BE2C (cell line): ENCODE measurements at regions not wholly inside any gene's neighbourhood (a gene's known extent, or its start where the extent isn't known, plus 50 kb on each side); places are given as distances from the start of the nearest gene placed in this dataset.

Experiments
- DNase-seq: peaks from one replicate; pipeline ENCODE4 v3.0.0-alpha.2; 2020
- H3K27me3 ChIP-seq: fragments of 250-450 bp; sonication (Bioruptor Pico); 2 replicates; pipeline ENCODE4 v1.5.1; 2020; ENCODE audit warnings: mild to moderate bottlenecking
- H3K36me3 ChIP-seq: fragments of 250-450 bp; sonication (Bioruptor Pico); 2 replicates; pipeline ENCODE4 v1.5.1; 2020; ENCODE audit warnings: mild to moderate bottlenecking
- H3K4me1 ChIP-seq: fragments of 250-450 bp; sonication (Bioruptor Pico); 2 replicates; pipeline ENCODE4 v1.5.1; 2020
- H3K4me3 ChIP-seq: 2 replicates; pipeline ENCODE4 v1.5.1; 2011; ENCODE audit warnings: low read depth, low read length
- H3K9me3 ChIP-seq: fragments of 250-450 bp; sonication (Bioruptor Pico); 2 replicates; pipeline ENCODE4 v1.5.1; 2020
- TF ChIP-seq, protein P1 (sequence below): IDR thresholded peaks from 2 replicates; pipeline ENCODE4 v1.5.1; 2012; ENCODE audit warnings: mild to moderate bottlenecking, low read depth, low read length

DNA sequence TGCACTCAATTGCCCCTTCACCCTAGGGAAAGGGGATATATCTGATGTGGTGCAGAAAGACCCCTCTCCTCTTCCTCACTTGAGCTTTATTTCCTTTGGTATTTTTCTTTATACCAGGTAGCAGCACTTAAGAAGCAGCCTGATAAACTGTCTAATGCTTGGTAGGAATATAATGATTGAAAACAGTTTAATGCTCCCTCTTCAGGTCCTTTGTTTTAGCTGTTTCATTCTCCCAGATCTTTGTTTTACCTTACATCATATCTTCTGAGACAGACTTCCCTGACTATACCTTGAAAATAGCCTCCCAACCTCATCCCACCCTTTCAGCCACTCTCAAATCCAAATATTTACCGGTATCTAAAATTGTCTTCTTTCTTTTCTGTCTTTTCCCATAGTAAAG is 87.9 kb downstream of the NUDT12 start:
- no peaks in the 10 kb centered on the region for H3K9me3 ChIP-seq
- DNase-seq: no peak
- H3K36me3 ChIP-seq: no peaks in the 10 kb centered on the region
- H3K4me3 ChIP-seq: no peak overlapping the region
- peaks cover 15% of the 10 kb centered on the region for H3K4me1 ChIP-seq
- TF ChIP-seq, protein P1, sequence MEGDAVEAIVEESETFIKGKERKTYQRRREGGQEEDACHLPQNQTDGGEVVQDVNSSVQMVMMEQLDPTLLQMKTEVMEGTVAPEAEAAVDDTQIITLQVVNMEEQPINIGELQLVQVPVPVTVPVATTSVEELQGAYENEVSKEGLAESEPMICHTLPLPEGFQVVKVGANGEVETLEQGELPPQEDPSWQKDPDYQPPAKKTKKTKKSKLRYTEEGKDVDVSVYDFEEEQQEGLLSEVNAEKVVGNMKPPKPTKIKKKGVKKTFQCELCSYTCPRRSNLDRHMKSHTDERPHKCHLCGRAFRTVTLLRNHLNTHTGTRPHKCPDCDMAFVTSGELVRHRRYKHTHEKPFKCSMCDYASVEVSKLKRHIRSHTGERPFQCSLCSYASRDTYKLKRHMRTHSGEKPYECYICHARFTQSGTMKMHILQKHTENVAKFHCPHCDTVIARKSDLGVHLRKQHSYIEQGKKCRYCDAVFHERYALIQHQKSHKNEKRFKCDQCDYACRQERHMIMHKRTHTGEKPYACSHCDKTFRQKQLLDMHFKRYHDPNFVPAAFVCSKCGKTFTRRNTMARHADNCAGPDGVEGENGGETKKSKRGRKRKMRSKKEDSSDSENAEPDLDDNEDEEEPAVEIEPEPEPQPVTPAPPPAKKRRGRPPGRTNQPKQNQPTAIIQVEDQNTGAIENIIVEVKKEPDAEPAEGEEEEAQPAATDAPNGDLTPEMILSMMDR: no peak
- no peaks in the 10 kb centered on the region for H3K27me3 ChIP-seq

GRCh38 chr5:103473725-103474124 is 88.9 kb downstream of the NUDT12 start:
- no peak overlapping the region for H3K4me3 ChIP-seq
- TF ChIP-seq, protein P1: no peak

DNA sequence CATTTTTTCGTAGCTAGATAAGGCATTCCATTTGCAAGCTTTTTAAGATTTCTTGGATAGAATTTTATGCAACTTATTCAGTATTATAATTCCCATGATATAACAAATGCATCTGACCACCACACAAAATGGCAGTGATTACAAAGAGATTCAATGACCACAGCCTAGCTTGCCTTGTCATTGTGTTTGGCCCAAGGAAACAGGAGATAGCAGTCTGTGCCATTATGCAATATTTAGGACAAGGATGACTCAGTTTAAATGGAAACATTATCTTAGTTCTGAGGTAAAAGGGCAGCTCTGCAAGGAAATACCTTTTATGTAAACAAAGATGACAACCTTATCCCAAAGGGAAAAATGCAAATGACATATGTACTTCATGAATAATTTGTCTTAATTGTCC is 89.8 kb downstream of the NUDT12 start:
- peaks cover 15% of the 10 kb centered on the region for H3K4me1 ChIP-seq
- no peaks in the 10 kb centered on the region for H3K36me3 ChIP-seq
- TF ChIP-seq, protein P1: no peak
- no peak for DNase-seq
- no peaks in the 10 kb centered on the region for H3K9me3 ChIP-seq
- no peak overlapping the region for H3K4me3 ChIP-seq
- H3K27me3 ChIP-seq: no peaks in the 10 kb centered on the region

More at GRCh38 chr5:103473725-103474124, 88.9 kb downstream of the NUDT12 start:
- Histone ChIP-seq H3K9me3 (no peaks in the 10 kb centered on the region), H3K36me3 (no peaks in the 10 kb centered on the region), H3K27me3 (no peaks in the 10 kb centered on the region), H3K4me1 (peaks cover 15% of the 10 kb centered on the region)
- DNase-seq: no peak

GRCh38 chr5:103472265-103472664 is 90.3 kb downstream of the NUDT12 start:
- TF ChIP-seq, protein P1: no peak
- no peak overlapping the region for H3K4me3 ChIP-seq
- no peaks in the 10 kb centered on the region for H3K27me3 ChIP-seq
- DNase-seq: no peak
- H3K4me1 ChIP-seq: peaks cover 15% of the 10 kb centered on the region
- no peaks in the 10 kb centered on the region for H3K9me3 ChIP-seq
- no peaks in the 10 kb centered on the region for H3K36me3 ChIP-seq

DNA sequence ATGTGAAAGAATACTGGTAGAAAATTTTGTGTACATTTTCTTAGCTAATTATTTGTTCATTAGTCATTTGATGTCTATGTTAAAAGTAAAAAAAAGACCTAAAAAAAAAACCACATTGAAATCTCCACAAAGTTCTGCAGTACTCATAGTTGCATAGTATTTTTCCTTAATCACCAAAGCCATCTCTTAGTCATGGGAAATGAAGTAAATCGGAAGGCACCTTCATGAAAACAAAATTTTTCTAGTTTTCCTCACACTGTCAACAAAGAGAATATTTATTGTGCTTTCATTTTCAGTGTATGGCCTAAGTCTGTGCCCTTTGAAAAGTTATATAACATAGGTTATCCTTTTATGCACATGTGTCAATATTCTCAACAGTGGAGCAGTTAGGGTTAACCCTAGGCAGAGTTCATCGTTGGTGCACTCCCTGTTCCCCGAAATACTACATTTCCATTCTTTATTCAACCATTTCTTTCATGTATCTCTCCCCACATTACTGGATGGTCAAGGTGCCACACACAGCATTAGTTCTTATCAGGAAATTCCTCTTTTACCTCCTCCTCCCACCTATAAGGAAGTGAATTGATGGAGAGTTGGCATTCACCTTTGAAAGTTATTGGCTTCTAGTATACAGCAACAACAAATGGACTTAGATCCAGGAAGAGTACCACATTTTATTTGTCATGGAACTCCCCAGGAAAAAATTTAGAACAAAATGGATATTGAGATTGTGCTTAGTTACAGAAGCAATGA is 93.1 kb downstream of the NUDT12 start:
- Histone ChIP-seq H3K27me3 (no peaks in the 10 kb centered on the region), H3K4me3 (no peak overlapping the region), H3K36me3 (no peaks in the 10 kb centered on the region), H3K4me1 (peaks cover 21% of the 10 kb centered on the region), H3K9me3 (no peaks in the 10 kb centered on the region)
- TF ChIP-seq, protein P1: no peak
- DNase-seq: no peak

- DNase-seq: no peak
- TF ChIP-seq, protein P1: no peak
- H3K4me1 ChIP-seq: peaks cover 15% of the 10 kb centered on the region
- H3K36me3 ChIP-seq: no peaks in the 10 kb centered on the region
- no peak overlapping the region for H3K4me3 ChIP-seq
- no peaks in the 10 kb centered on the region for H3K9me3 ChIP-seq
- H3K27me3 ChIP-seq: no peaks in the 10 kb centered on the region
Measured at GRCh38 chr5:103467831-103468230, 94.8 kb downstream of the NUDT12 start.
